ENCODE measurements at regions not wholly inside any gene's neighbourhood (a gene's known extent, or its start where the extent isn't known, plus 50 kb on each side); places are given as distances from the start of the nearest gene placed in this dataset.

- TF ChIP-seq CTCF (IDR thresholded peaks at IDR 0.05) (no peak), POLR2A (IDR thresholded peaks at IDR 0.05) (no peak)
Observed at GRCh38 chr2:82913566-82913965, 1545.5 kb downstream of the SUCLG1 start.

Data from heart left ventricle (tissue), 13 donors.